ENCODE measurements at regions not wholly inside any gene's neighbourhood (a gene's known extent, or its start where the extent isn't known, plus 50 kb on each side); places are given as distances from the start of the nearest gene placed in this dataset.
"Not testable (repeated sequence)": the region's sequence is repeated elsewhere in the genome, so short reads cannot be mapped to it uniquely, and the experiment has no call there.

GRCh38 chr9:28134446-28134976 is 561.2 kb upstream of the C9orf72 start:
- Histone ChIP-seq H3K9me3 (ENCODE audit: insufficient read depth, low read length) (no peaks in the 10 kb centered on the region), H3K27ac (ENCODE audit: low read length) (no peak overlapping the region), H3K4me3 (ENCODE audit: low read length) (no peak overlapping the region), H3K79me2 (ENCODE audit: low read length) (no peaks in the 10 kb centered on the region), H3K4me1 (ENCODE audit: low read length) (no peaks in the 10 kb centered on the region), H4K20me1 (ENCODE audit: insufficient read depth, low read length) (no peaks in the 10 kb centered on the region), H3K36me3 (replicated peaks; ENCODE audit: low read depth, low read length) (no peaks in the 10 kb centered on the region), H3K4me2 (ENCODE audit: low read length) (no peak overlapping the region), H3K9ac (ENCODE audit: low read length) (no peak overlapping the region), H2AFZ (ENCODE audit: low read depth, low read length) (0 out of 2 replicates have a peak overlapping the region, but pooled peaks have one; percentile 3), H3K27me3 (ENCODE audit: low read depth, low read length) (no peaks in the 10 kb centered on the region)
- TF ChIP-seq CTCF (IDR thresholded peaks at IDR 0.05; ENCODE audit: low read depth, low read length), result no peak

GRCh38 chr9:28135549-28135948 is 562.3 kb upstream of the C9orf72 start:
- H3K79me2 ChIP-seq (ENCODE audit: low read length), result no peaks in the 10 kb centered on the region
- H4K20me1 ChIP-seq (ENCODE audit: insufficient read depth, low read length), result no peaks in the 10 kb centered on the region
- H3K9ac ChIP-seq (ENCODE audit: low read length), result no peak overlapping the region
- no peaks in the 10 kb centered on the region for H3K36me3 ChIP-seq (replicated peaks; ENCODE audit: low read depth, low read length)
- no peaks in the 10 kb centered on the region for H3K27me3 ChIP-seq (ENCODE audit: low read depth, low read length)
- no peak for TF ChIP-seq EZH2phosphoT487 (IDR thresholded peaks at IDR 0.05; ENCODE audit: low read depth)
- no peak for TF ChIP-seq CTCF (IDR thresholded peaks at IDR 0.05; ENCODE audit: low read depth, low read length)
- no peak overlapping the region for H2AFZ ChIP-seq (ENCODE audit: low read depth, low read length)
- H3K4me2 ChIP-seq (ENCODE audit: low read length), result no peak overlapping the region
- H3K27ac ChIP-seq (ENCODE audit: low read length), result no peak overlapping the region
- no peak overlapping the region for H3K4me3 ChIP-seq (ENCODE audit: low read length)
- no peaks in the 10 kb centered on the region for H3K9me3 ChIP-seq (ENCODE audit: insufficient read depth, low read length)
- H3K4me1 ChIP-seq (ENCODE audit: low read length), result no peaks in the 10 kb centered on the region

- no peak overlapping the region for H3K9ac ChIP-seq (ENCODE audit: low read length)
- no peaks in the 10 kb centered on the region for H4K20me1 ChIP-seq (ENCODE audit: insufficient read depth, low read length)
- H3K36me3 ChIP-seq (replicated peaks; ENCODE audit: low read depth, low read length), result no peaks in the 10 kb centered on the region
- no peaks in the 10 kb centered on the region for H3K4me1 ChIP-seq (ENCODE audit: low read length)
- H2AFZ ChIP-seq (ENCODE audit: low read depth, low read length), result no peak overlapping the region
- no peak overlapping the region for H3K27ac ChIP-seq (ENCODE audit: low read length)
- no peak for TF ChIP-seq EZH2phosphoT487 (IDR thresholded peaks at IDR 0.05; ENCODE audit: low read depth)
- TF ChIP-seq CTCF (IDR thresholded peaks at IDR 0.05; ENCODE audit: low read depth, low read length), result no peak
- H3K79me2 ChIP-seq (ENCODE audit: low read length), result no peaks in the 10 kb centered on the region
- H3K9me3 ChIP-seq (ENCODE audit: insufficient read depth, low read length), result no peaks in the 10 kb centered on the region
- H3K4me2 ChIP-seq (ENCODE audit: low read length), result no peak overlapping the region
- H3K27me3 ChIP-seq (ENCODE audit: low read depth, low read length), result no peaks in the 10 kb centered on the region
- H3K4me3 ChIP-seq (ENCODE audit: low read length), result no peak overlapping the region
Observed at GRCh38 chr9:28136113-28136512, 562.8 kb upstream of the C9orf72 start.

GRCh38 chr9:28147430-28147829 is 574.1 kb upstream of the C9orf72 start:
- H3K27me3 ChIP-seq (ENCODE audit: low read depth, low read length); H3K4me2 ChIP-seq (ENCODE audit: low read length); H3K4me1 ChIP-seq (ENCODE audit: low read length); H3K9ac ChIP-seq (ENCODE audit: low read length); H3K79me2 ChIP-seq (ENCODE audit: low read length); H3K27ac ChIP-seq (ENCODE audit: low read length); H3K9me3 ChIP-seq (ENCODE audit: insufficient read depth, low read length); H4K20me1 ChIP-seq (ENCODE audit: insufficient read depth, low read length); H2AFZ ChIP-seq (ENCODE audit: low read depth, low read length); H3K4me3 ChIP-seq (ENCODE audit: low read length); H3K36me3 ChIP-seq (replicated peaks; ENCODE audit: low read depth, low read length): not testable (repeated sequence)

GRCh38 chr9:28147923-28148597 is 574.8 kb upstream of the C9orf72 start:
- H3K4me3 ChIP-seq (ENCODE audit: low read length); H3K9ac ChIP-seq (ENCODE audit: low read length): not testable (repeated sequence)

GRCh38 chr9:28149361-28150050 is 576.2 kb upstream of the C9orf72 start:
- H3K4me2 ChIP-seq (ENCODE audit: low read length); H3K79me2 ChIP-seq (ENCODE audit: low read length); H3K27me3 ChIP-seq (ENCODE audit: low read depth, low read length); H3K9me3 ChIP-seq (ENCODE audit: insufficient read depth, low read length); H3K36me3 ChIP-seq (replicated peaks; ENCODE audit: low read depth, low read length); H2AFZ ChIP-seq (ENCODE audit: low read depth, low read length); H4K20me1 ChIP-seq (ENCODE audit: insufficient read depth, low read length); H3K4me1 ChIP-seq (ENCODE audit: low read length); H3K4me3 ChIP-seq (ENCODE audit: low read length); H3K27ac ChIP-seq (ENCODE audit: low read length); H3K9ac ChIP-seq (ENCODE audit: low read length): not testable (repeated sequence)

More at GRCh38 chr9:28147923-28148597, 574.8 kb upstream of the C9orf72 start:
- H3K4me2 ChIP-seq (ENCODE audit: low read length); H3K27ac ChIP-seq (ENCODE audit: low read length); H3K36me3 ChIP-seq (replicated peaks; ENCODE audit: low read depth, low read length); H3K4me1 ChIP-seq (ENCODE audit: low read length); H3K27me3 ChIP-seq (ENCODE audit: low read depth, low read length); H2AFZ ChIP-seq (ENCODE audit: low read depth, low read length); H3K9me3 ChIP-seq (ENCODE audit: insufficient read depth, low read length); H4K20me1 ChIP-seq (ENCODE audit: insufficient read depth, low read length); H3K79me2 ChIP-seq (ENCODE audit: low read length): not testable (repeated sequence)
